Retinal pigment epithelial cell (primary cell): ENCODE measurements at regions not wholly inside any gene's neighbourhood (a gene's known extent, or its start where the extent isn't known, plus 50 kb on each side); places are given as distances from the start of the nearest gene placed in this dataset.

ENCODE experiments used
- DNase-seq: peaks from one replicate; pipeline ENCODE4 v3.0.0-alpha.2; 2010; ENCODE audit warnings: low read depth
- H3K4me3 ChIP-seq: 2 replicates; pipeline ENCODE4 v1.5.1; 2011; ENCODE audit warnings: mild to moderate bottlenecking, low read length, control low read depth, moderate library complexity
- CTCF ChIP-seq: conservative IDR thresholded peaks from 2 replicates; pipeline ENCODE4 v1.5.1; 2011; ENCODE audit warnings: low read depth, low read length, control low read depth, inconsistent platforms

- peak overlapping the region; percentile 41 for H3K4me3 ChIP-seq
- no peak for TF ChIP-seq CTCF
- no peak for DNase-seq
These were observed 100.1 kb upstream of the SLC45A1 start for GRCh38 chr1:8217809-8218208.

GRCh38 chr1:8217011-8217711 is 100.8 kb upstream of the SLC45A1 start:
- H3K4me3 ChIP-seq: peak overlapping the region; percentile 41
- no peak for DNase-seq
- TF ChIP-seq CTCF: no peak

GRCh38 chr1:8216005-8216404 is 101.9 kb upstream of the SLC45A1 start:
- DNase-seq: no peak
- no peak overlapping the region for H3K4me3 ChIP-seq
- no peak for TF ChIP-seq CTCF

GRCh38 chr1:8214501-8215173 is 103.3 kb upstream of the SLC45A1 start:
- no peak for DNase-seq
- TF ChIP-seq CTCF: peak; percentile 3

GRCh38 chr1:8213676-8214075 is 104.2 kb upstream of the SLC45A1 start:
- no peak overlapping the region for H3K4me3 ChIP-seq
- DNase-seq: no peak
- no peak for TF ChIP-seq CTCF

More at GRCh38 chr1:8214501-8215173, 103.3 kb upstream of the SLC45A1 start:
- H3K4me3 ChIP-seq: no peak overlapping the region

- TF ChIP-seq CTCF: no peak
- DNase-seq: no peak
- no peak overlapping the region for H3K4me3 ChIP-seq
These were observed 104.8 kb upstream of the SLC45A1 start for GRCh38 chr1:8213136-8213535.

- TF ChIP-seq CTCF: no peak
- no peak overlapping the region for H3K4me3 ChIP-seq
- no peak for DNase-seq
These were observed 105.3 kb upstream of the SLC45A1 start for GRCh38 chr1:8212580-8213031.
